Prostate gland (tissue), 2 donors: ENCODE measurements at regions not wholly inside any gene's neighbourhood (a gene's known extent, or its start where the extent isn't known, plus 50 kb on each side); places are given as distances from the start of the nearest gene placed in this dataset.

Experiments used
- DNase-seq: peaks from one replicate; pipeline ENCODE4 v3.0.0-alpha.2; 2019; ENCODE audit warnings: low spot score
- H3K27ac ChIP-seq, 2 donors: fragments of 200-600 bp; sonication (generic); 2 replicates each; pipeline ENCODE4 v1.5.1; 2017 to 2019
- H3K27me3 ChIP-seq: fragments of 200-600 bp; sonication (generic); replicated peaks from 2 replicates; pipeline ENCODE4 v1.5.1; 2019; ENCODE audit not compliant: insufficient read depth
- H3K36me3 ChIP-seq, 2 donors: fragments of 200-600 bp; sonication (generic); 1 replicate in 1 of 2; 2 replicates in 1 of 2; pipeline versions ENCODE4 v1.5.1 to v1.8.1; 2017 to 2019
- H3K4me1 ChIP-seq: fragments of 200-600 bp; sonication (generic); replicated peaks from 2 replicates; pipeline ENCODE4 v1.5.1; 2019
- H3K4me3 ChIP-seq, 2 donors: fragments of 200-600 bp; sonication (generic); 2 replicates each; pipeline ENCODE4 v1.5.1; 2017 to 2019
- H3K9me3 ChIP-seq: fragments of 200-600 bp; sonication (generic); 2 replicates; pipeline ENCODE4 v1.5.1; 2017
- CTCF ChIP-seq, 4 experiments: fragments of 200-600 bp in 2 of 4; fragments of 450-650 bp in 2 of 4; sonication (generic) in 2 of 4; IDR thresholded peaks; 1 replicate in 3 of 4; 2 replicates in 1 of 4; pipeline ENCODE4 v1.5.1; 2016 to 2019; ENCODE audit warnings: antibody characterized with exemption in 4 of 4, mild to moderate bottlenecking in 2 of 4, moderate library complexity in 2 of 4
- POLR2A ChIP-seq: fragments of 450-650 bp; IDR thresholded peaks from one replicate; pipeline ENCODE4 v1.6.1; 2016; ENCODE audit warnings: antibody characterized with exemption, mild to moderate bottlenecking
- POLR2AphosphoS5 ChIP-seq: sonication (generic); formaldehyde crosslinking; IDR thresholded peaks from one replicate; pipeline ENCODE4 v1.6.1; 2017; ENCODE audit warnings: antibody characterized with exemption
- WGBS: methylation state at CpG from one replicate; pipeline ENCODE4 v1.1.5; 2018; 5-methylcytosine and 5-hydroxymethylcytosine counted together
- intact Hi-C: fragments of 100-400 bp; cut with DNase I; formaldehyde crosslinking; loops from one replicate; pipeline ENCODE4 v1.14.2; 2022

- TF ChIP-seq POLR2A (no peak), CTCF (IDR thresholded peaks at IDR 0.05) (no peak), POLR2AphosphoS5 (no peak)
- H3K4me3 ChIP-seq, result no peak overlapping the region
- intact Hi-C loops, result no loop called here
- H3K36me3 ChIP-seq, result no peaks in the 10 kb centered on the region
- DNase-seq, result no peak
- no peaks in the 10 kb centered on the region for H3K4me1 ChIP-seq
- WGBS, result 56% methylated on average over 5 of the region's 5 CpGs
- H3K9me3 ChIP-seq, result no peaks in the 10 kb centered on the region
- H3K27ac ChIP-seq, result no peak overlapping the region
- H3K27me3 ChIP-seq, result no peaks in the 10 kb centered on the region
Observed at GRCh38 chr3:162302983-162303624, 806.5 kb downstream of the OTOL1 start.

GRCh38 chr3:162317046-162317445 is 820.4 kb downstream of the OTOL1 start:
- intact Hi-C loops, result no loop called here
- no peak for DNase-seq
- TF ChIP-seq POLR2A, result no peak
- no peak for TF ChIP-seq POLR2AphosphoS5
- TF ChIP-seq CTCF (IDR thresholded peaks at IDR 0.05), result no peak
- Histone ChIP-seq H3K4me3 (no peak overlapping the region), H3K4me1 (no peaks in the 10 kb centered on the region), H3K9me3 (no peaks in the 10 kb centered on the region), H3K36me3 (no peaks in the 10 kb centered on the region), H3K27ac (no peak overlapping the region), H3K27me3 (no peaks in the 10 kb centered on the region)
- 91% methylated on average over 2 of the region's 2 CpGs for WGBS

GRCh38 chr3:162328649-162329048 is 832.0 kb downstream of the OTOL1 start:
- no peak for TF ChIP-seq CTCF (IDR thresholded peaks at IDR 0.05)
- TF ChIP-seq POLR2A, result no peak
- TF ChIP-seq POLR2AphosphoS5, result no peak
- no peaks in the 10 kb centered on the region for H3K9me3 ChIP-seq
- no peaks in the 10 kb centered on the region for H3K4me1 ChIP-seq
- intact Hi-C loops, result no loop called here
- 94% methylated on average over 1 of the region's 1 CpG for WGBS
- no peak overlapping the region for H3K4me3 ChIP-seq
- H3K27me3 ChIP-seq, result no peaks in the 10 kb centered on the region
- H3K36me3 ChIP-seq, result no peaks in the 10 kb centered on the region
- DNase-seq, result no peak
- no peak overlapping the region for H3K27ac ChIP-seq

- Histone ChIP-seq H3K4me3 (no peak overlapping the region), H3K36me3 (no peaks in the 10 kb centered on the region), H3K4me1 (no peaks in the 10 kb centered on the region), H3K9me3 (no peaks in the 10 kb centered on the region), H3K27ac (no peak overlapping the region), H3K27me3 (no peaks in the 10 kb centered on the region)
- no peak for DNase-seq
- TF ChIP-seq POLR2AphosphoS5 (no peak), POLR2A (no peak), CTCF (IDR thresholded peaks at IDR 0.05) (no peak)
- intact Hi-C loops, result no loop called here
- WGBS, result 94% methylated on average over 1 of the region's 1 CpG
Observed at GRCh38 chr3:162329514-162329913, 832.9 kb downstream of the OTOL1 start.

- H3K4me3 ChIP-seq, result no peak overlapping the region
- no peaks in the 10 kb centered on the region for H3K27me3 ChIP-seq
- WGBS, result 58% methylated on average over 3 of the region's 3 CpGs
- H3K36me3 ChIP-seq, result no peaks in the 10 kb centered on the region
- no peaks in the 10 kb centered on the region for H3K9me3 ChIP-seq
- no peak for DNase-seq
- no peaks in the 10 kb centered on the region for H3K4me1 ChIP-seq
- TF ChIP-seq POLR2A, result no peak
- intact Hi-C loops, result no loop called here
- no peak overlapping the region for H3K27ac ChIP-seq
Observed at GRCh38 chr3:162332344-162332743, 835.7 kb downstream of the OTOL1 start.
